ENCODE measurements at regions not wholly inside any gene's neighbourhood (a gene's known extent, or its start where the extent isn't known, plus 50 kb on each side); places are given as distances from the start of the nearest gene placed in this dataset.
A peak's percentile ranks its signal among the peaks of the same experiment; 100 is the strongest.

GRCh38 chr9:124108216-124108615 lies 96.6 kb downstream of the LHX2 start:
- intact Hi-C loops (cut with micrococcal nuclease; ENCODE audit: unreplicated experiment) = no loop called here
- H3K9me3 ChIP-seq (ENCODE audit: insufficient read depth, low read depth) = no peaks in the 10 kb centered on the region
- POLR2A ChIA-PET (ENCODE audit: unreplicated experiment) = interaction anchor here (0.6 kb wide), 1 partner anchor 87 kb away, joined by 5 read pairs; no protein-coding TSS in a partner anchor
- H3F3A ChIP-seq (ENCODE audit: insufficient read depth, low read depth) = no peaks in the 10 kb centered on the region
- DNase-seq = no peak
- H3K4me1 ChIP-seq (replicated peaks; ENCODE audit: insufficient read depth) = no peaks in the 10 kb centered on the region
- H3K79me2 ChIP-seq (ENCODE audit: low read depth) = no peaks in the 10 kb centered on the region
- no peaks in the 10 kb centered on the region for H3K36me3 ChIP-seq (ENCODE audit: low read depth)
- peaks cover 32% of the 10 kb centered on the region for H3K27me3 ChIP-seq (ENCODE audit: insufficient read depth, low read depth)
- TF ChIP-seq CTCF (conservative IDR thresholded peaks at IDR 0.05) = no peak
- no peak for TF ChIP-seq EZH2 (IDR thresholded peaks at IDR 0.05; ENCODE audit: low read depth)
- H3K9me2 ChIP-seq (ENCODE audit: insufficient read depth) = no peaks in the 10 kb centered on the region
- no TSS peak for BruUV-seq (replicated peaks)
- no peak overlapping the region for H3K4me3 ChIP-seq
- no peaks in the 10 kb centered on the region for H4K20me1 ChIP-seq (ENCODE audit: insufficient read depth)
- H3K27ac ChIP-seq = no peak overlapping the region
- CTCF ChIA-PET = no interaction called here
- H3K4me2 ChIP-seq = no peak overlapping the region
- no peak overlapping the region for H2AFZ ChIP-seq

- no peak overlapping the region for H3K27ac ChIP-seq
- no peaks in the 10 kb centered on the region for H3K79me2 ChIP-seq (ENCODE audit: low read depth)
- H3K4me2 ChIP-seq = no peak overlapping the region
- H4K20me1 ChIP-seq (ENCODE audit: insufficient read depth) = no peaks in the 10 kb centered on the region
- no peaks in the 10 kb centered on the region for H3K36me3 ChIP-seq (ENCODE audit: low read depth)
- H3K4me3 ChIP-seq = no peak overlapping the region
- intact Hi-C loops (cut with micrococcal nuclease; ENCODE audit: unreplicated experiment) = loop anchor here (10.0 kb wide), 1 partner anchor 686 kb away; no protein-coding TSS in a partner anchor
- no peaks in the 10 kb centered on the region for H3F3A ChIP-seq (ENCODE audit: insufficient read depth, low read depth)
- H3K9me3 ChIP-seq (ENCODE audit: insufficient read depth, low read depth) = no peaks in the 10 kb centered on the region
- ChIA-PET POLR2A (ENCODE audit: unreplicated experiment) (no interaction called here), CTCF (no interaction called here)
- no TSS peak for BruUV-seq (replicated peaks)
- TF ChIP-seq CTCF (conservative IDR thresholded peaks at IDR 0.05) (no peak), EZH2 (IDR thresholded peaks at IDR 0.05; ENCODE audit: low read depth) (no peak)
- no peaks in the 10 kb centered on the region for H3K4me1 ChIP-seq (replicated peaks; ENCODE audit: insufficient read depth)
- DNase-seq = peak in 1 of 2 experiments; percentile 70
- H2AFZ ChIP-seq = no peak overlapping the region
- no peaks in the 10 kb centered on the region for H3K9me2 ChIP-seq (ENCODE audit: insufficient read depth)
- H3K27me3 ChIP-seq (ENCODE audit: insufficient read depth, low read depth) = peaks cover 52% of the 10 kb centered on the region
Measured at GRCh38 chr9:124110307-124110915, 98.8 kb downstream of the LHX2 start.

GRCh38 chr9:124116683-124117363 lies 105.3 kb downstream of the LHX2 start:
- H3K9me2 ChIP-seq (ENCODE audit: insufficient read depth) = no peaks in the 10 kb centered on the region
- intact Hi-C loops (cut with micrococcal nuclease; ENCODE audit: unreplicated experiment) = loop anchor here (10.0 kb wide), 1 partner anchor 692 kb away; no protein-coding TSS in a partner anchor
- H3K27ac ChIP-seq = no peak overlapping the region
- ChIA-PET CTCF (no interaction called here), POLR2A (ENCODE audit: unreplicated experiment) (no interaction called here)
- H2AFZ ChIP-seq = no peak overlapping the region
- no peak for TF ChIP-seq CTCF (conservative IDR thresholded peaks at IDR 0.05)
- TF ChIP-seq EZH2 (IDR thresholded peaks at IDR 0.05; ENCODE audit: low read depth) = no peak
- no peaks in the 10 kb centered on the region for H3K36me3 ChIP-seq (ENCODE audit: low read depth)
- H4K20me1 ChIP-seq (ENCODE audit: insufficient read depth) = no peaks in the 10 kb centered on the region
- peaks cover 42% of the 10 kb centered on the region for H3K27me3 ChIP-seq (ENCODE audit: insufficient read depth, low read depth)
- H3F3A ChIP-seq (ENCODE audit: insufficient read depth, low read depth) = no peaks in the 10 kb centered on the region
- no TSS peak for BruUV-seq (replicated peaks)
- H3K79me2 ChIP-seq (ENCODE audit: low read depth) = no peaks in the 10 kb centered on the region
- H3K4me3 ChIP-seq = no peak overlapping the region
- DNase-seq = no peak
- H3K4me1 ChIP-seq (replicated peaks; ENCODE audit: insufficient read depth) = no peaks in the 10 kb centered on the region
- H3K9me3 ChIP-seq (ENCODE audit: insufficient read depth, low read depth) = no peaks in the 10 kb centered on the region
- no peak overlapping the region for H3K4me2 ChIP-seq

All from PC-9 (cell line).